Effector memory CD4-positive, alpha-beta T cell (primary cell): ENCODE measurements at regions not wholly inside any gene's neighbourhood (a gene's known extent, or its start where the extent isn't known, plus 50 kb on each side); places are given as distances from the start of the nearest gene placed in this dataset.

Experiments used
- DNase-seq, 3 donors: peaks; one replicate each; pipeline ENCODE4 v3.0.0-alpha.2; 2020
- H3K27ac ChIP-seq: 2 replicates; pipeline ENCODE4 v1.7.0; 2013; ENCODE audit warnings: mild to moderate bottlenecking, low read length, moderate library complexity; ENCODE audit not compliant: insufficient read depth, poor library complexity, severe bottlenecking
- H3K27me3 ChIP-seq: replicated peaks from 2 replicates; pipeline ENCODE4 v1.7.0; 2013; ENCODE audit warnings: mild to moderate bottlenecking, low read length; ENCODE audit not compliant: insufficient read depth, control insufficient read depth, poor library complexity, severe bottlenecking
- H3K36me3 ChIP-seq: 2 replicates; pipeline ENCODE4 v1.7.0; 2013; ENCODE audit warnings: mild to moderate bottlenecking, low read length, moderate library complexity; ENCODE audit not compliant: control insufficient read depth, insufficient read depth
- H3K4me1 ChIP-seq: 2 replicates; pipeline ENCODE4 v1.7.0; 2013; ENCODE audit warnings: low read length, mild to moderate bottlenecking; ENCODE audit not compliant: control insufficient read depth, insufficient read depth, poor library complexity, severe bottlenecking
- H3K4me3 ChIP-seq: 2 replicates; pipeline ENCODE4 v1.7.0; 2013; ENCODE audit warnings: low read length, low read depth, mild to moderate bottlenecking; ENCODE audit not compliant: insufficient read depth, poor library complexity, severe bottlenecking
- H3K9me3 ChIP-seq: 2 replicates; pipeline ENCODE4 v1.7.0; 2013; ENCODE audit warnings: mild to moderate bottlenecking, low read length, moderate library complexity; ENCODE audit not compliant: control insufficient read depth

DNA sequence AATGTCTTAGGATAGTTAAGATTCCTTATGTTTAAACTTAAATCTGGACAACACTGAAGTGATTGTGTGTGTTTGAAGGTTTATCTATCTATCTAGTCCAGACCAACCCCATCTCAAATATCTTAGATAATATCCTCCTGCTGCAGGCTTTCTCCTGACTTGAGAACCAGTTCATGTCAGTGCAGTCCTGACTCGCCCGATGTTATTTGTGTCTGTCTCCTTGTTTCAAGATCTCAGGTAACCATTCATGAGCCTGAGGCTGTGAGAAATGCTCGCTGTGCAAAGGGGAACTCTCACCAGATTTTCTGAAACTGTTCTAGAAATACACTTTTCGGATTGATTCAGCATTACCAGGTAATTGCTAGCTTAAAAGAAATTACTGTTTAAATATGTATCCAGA is 356.2 kb downstream of the SNAPC1 start:
- Histone ChIP-seq H3K4me3 (no peak overlapping the region), H3K9me3 (no peaks in the 10 kb centered on the region), H3K4me1 (peaks cover 9% of the 10 kb centered on the region), H3K27me3 (peaks cover 15% of the 10 kb centered on the region), H3K36me3 (no peaks in the 10 kb centered on the region), H3K27ac (no peak overlapping the region)
- no peak for DNase-seq

DNA sequence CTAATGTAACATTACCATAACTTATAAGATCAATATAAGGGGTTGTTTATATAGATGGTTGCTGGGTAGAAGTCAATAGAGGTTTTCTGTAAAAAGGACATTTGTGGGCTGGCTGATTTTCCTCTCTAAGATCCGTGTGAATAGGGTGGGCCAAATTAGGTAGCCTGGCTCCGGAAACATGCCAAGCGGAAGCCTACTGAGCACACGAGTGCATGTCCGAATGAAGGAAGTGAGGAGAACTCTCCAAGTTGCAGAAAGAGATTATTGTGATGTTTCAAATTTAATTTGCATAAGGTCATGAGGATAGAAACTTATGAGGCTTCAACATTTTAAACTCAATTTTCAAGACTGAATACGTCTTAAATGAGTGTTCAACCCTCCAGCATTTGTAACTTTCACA is 356.7 kb downstream of the SNAPC1 start:
- DNase-seq: no peak
- peaks cover 9% of the 10 kb centered on the region for H3K4me1 ChIP-seq
- H3K36me3 ChIP-seq: no peaks in the 10 kb centered on the region
- H3K27ac ChIP-seq: no peak overlapping the region
- peaks cover 15% of the 10 kb centered on the region for H3K27me3 ChIP-seq
- H3K4me3 ChIP-seq: no peak overlapping the region
- H3K9me3 ChIP-seq: no peaks in the 10 kb centered on the region

DNA sequence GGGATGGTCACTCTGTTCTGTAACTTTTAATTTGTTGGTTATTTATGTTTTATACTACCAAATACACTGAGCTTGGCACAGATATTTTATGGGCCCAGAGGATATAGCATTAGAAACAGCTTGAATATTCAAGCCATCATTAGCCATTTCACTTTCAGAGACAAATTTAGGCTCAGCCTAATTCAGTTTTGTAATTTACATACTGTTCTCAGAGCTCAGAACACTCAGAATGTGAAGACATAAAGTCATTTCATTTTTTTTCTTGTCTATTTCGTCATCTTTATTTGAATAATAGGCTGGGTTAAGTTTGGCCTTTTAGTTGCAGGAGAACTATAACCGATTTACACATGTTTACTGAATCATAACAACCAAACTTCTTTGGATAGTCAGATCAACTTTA is 361.7 kb downstream of the SNAPC1 start:
- DNase-seq: no peak
- no peaks in the 10 kb centered on the region for H3K36me3 ChIP-seq
- no peaks in the 10 kb centered on the region for H3K9me3 ChIP-seq
- H3K27ac ChIP-seq: no peak overlapping the region
- peaks cover 9% of the 10 kb centered on the region for H3K27me3 ChIP-seq
- no peaks in the 10 kb centered on the region for H3K4me1 ChIP-seq
- H3K4me3 ChIP-seq: no peak overlapping the region

DNA sequence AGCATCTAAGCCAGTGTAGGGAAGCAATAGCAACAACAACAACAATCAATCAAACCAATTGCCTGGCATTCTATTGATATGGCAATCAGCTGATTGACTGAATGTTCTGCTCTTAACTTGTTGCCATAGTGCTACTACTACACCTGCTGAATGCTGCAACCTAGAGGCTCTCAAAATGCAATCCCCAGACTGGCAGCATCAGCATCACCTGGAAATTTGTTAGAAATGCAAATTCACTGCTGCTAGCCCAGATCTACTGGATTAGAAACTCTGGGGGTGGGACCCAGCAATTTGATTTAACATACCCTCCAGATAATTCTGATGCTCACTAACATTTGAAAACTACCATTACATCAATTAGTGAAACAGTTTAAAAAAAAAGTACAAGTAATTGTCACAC is 363.6 kb downstream of the SNAPC1 start:
- Histone ChIP-seq H3K9me3 (no peaks in the 10 kb centered on the region), H3K4me1 (no peaks in the 10 kb centered on the region), H3K4me3 (no peak overlapping the region), H3K36me3 (no peaks in the 10 kb centered on the region), H3K27ac (no peak overlapping the region), H3K27me3 (no peaks in the 10 kb centered on the region)
- DNase-seq: no peak

DNA sequence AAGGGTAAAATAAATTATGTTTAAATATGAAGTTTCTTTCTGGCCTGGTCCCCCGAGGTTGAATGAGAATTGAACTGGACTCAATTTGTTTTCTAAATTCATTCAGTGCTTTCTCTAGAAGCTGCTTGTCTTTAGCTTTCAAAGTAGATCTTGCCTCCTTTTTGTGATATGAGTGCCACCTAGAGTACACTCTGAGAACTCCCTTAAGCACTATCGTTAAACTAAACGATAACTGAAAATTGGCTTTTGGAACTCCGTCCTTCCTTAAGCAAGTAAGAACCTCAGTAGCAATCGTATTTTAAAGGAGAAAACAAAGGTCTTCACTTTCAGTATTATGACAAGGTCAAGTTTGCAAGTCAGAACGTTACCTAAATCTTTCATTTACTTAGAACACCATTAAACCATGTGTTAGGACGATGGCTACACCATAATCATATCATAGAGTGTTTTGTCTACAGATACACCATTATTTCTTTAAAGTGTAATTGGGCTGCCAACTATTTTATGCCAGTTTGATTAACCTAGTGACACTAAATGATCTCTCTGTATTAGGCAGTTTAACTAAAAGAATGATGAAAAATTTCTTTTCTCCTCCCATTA is 364.8 kb downstream of the SNAPC1 start:
- H3K27me3 ChIP-seq: no peaks in the 10 kb centered on the region
- H3K27ac ChIP-seq: no peak overlapping the region
- DNase-seq: no peak

DNA sequence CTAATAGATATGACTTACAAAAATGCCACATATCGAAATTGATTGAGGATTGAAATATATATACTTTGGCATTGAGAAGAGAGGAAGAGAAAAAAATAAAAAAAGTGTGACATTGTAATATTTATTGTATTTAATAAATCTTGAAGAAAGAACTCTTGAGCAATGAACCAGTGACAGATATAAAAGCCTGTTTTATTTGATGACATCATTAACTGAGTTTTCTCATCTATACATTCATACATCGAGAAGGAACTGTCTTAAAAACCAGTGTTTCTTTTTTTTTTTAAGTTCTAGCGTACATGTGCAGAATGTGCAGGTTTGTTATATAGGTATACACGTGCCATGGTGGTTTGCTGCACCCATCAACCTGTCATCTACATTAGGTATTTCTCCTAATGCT is 368.2 kb downstream of the SNAPC1 start:
- no peaks in the 10 kb centered on the region for H3K9me3 ChIP-seq
- H3K4me3 ChIP-seq: no peak overlapping the region
- no peaks in the 10 kb centered on the region for H3K4me1 ChIP-seq
- H3K36me3 ChIP-seq: no peaks in the 10 kb centered on the region
- no peak for DNase-seq
- no peak overlapping the region for H3K27ac ChIP-seq
- no peaks in the 10 kb centered on the region for H3K27me3 ChIP-seq

More for the DNA sequence above, 364.8 kb downstream of the SNAPC1 start:
- Histone ChIP-seq H3K36me3 (no peaks in the 10 kb centered on the region), H3K9me3 (no peaks in the 10 kb centered on the region), H3K4me3 (no peak overlapping the region), H3K4me1 (no peaks in the 10 kb centered on the region)

DNA sequence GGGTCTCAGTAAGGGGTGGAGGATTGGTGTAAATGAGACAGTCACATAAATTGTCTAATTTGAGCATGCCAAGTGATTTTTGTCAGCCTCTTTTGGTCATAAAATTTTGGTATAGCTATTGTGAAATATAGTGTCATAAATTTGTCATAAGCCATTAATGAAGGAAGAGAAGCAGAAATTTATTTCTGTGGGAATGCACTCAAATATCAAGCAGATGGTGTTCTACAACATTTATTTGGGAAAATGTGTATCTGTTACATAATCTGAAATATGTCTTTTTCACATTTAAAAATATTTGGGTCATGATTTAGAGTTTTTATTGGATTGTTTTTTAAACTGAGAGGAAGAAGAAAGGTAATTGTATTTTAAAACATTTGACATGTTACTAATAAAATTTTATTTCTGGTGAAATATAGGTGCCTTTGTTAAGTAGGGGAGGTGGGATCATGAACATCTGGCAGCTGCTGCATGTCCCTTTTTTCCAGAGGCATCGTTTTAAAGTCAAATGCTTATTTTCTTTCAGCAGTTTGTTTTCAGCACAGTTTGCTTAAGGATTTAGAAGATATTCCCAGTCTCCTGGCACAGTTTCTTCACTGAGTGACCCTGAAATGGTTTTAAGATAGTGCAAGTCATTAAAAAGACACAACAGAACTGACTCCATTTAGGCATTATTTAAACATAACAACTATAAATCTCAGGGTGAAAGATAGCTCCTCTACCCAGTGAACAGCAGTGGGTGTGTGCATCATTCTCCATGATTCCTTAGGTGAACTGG is 371.7 kb downstream of the SNAPC1 start:
- DNase-seq: no peak
- Histone ChIP-seq H3K4me3 (no peak overlapping the region), H3K36me3 (no peaks in the 10 kb centered on the region), H3K4me1 (no peaks in the 10 kb centered on the region), H3K27ac (no peak overlapping the region), H3K27me3 (no peaks in the 10 kb centered on the region), H3K9me3 (no peaks in the 10 kb centered on the region)

DNA sequence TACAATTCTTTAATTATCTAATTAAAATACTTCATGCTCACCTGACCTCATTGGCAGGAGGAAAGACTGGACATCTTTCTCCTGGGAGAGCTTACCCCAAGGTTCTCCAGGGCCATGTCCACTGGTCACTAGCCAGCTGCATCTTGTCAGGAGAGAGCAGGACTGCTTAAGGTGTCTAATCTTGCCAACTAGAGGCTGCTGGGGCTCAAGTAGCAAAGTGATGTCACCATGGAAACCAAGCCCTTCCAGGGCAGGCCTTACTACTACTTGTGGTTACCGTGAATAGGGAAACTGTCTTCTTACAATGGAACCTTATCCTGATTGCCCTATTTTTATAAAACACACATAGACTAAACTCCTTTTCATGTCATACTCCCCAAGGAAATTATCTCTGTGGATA is 376.4 kb downstream of the SNAPC1 start:
- H3K27me3 ChIP-seq: no peaks in the 10 kb centered on the region
- no peaks in the 10 kb centered on the region for H3K4me1 ChIP-seq
- no peaks in the 10 kb centered on the region for H3K9me3 ChIP-seq
- H3K36me3 ChIP-seq: no peaks in the 10 kb centered on the region
- no peak overlapping the region for H3K4me3 ChIP-seq
- no peak for DNase-seq
- H3K27ac ChIP-seq: no peak overlapping the region

DNA sequence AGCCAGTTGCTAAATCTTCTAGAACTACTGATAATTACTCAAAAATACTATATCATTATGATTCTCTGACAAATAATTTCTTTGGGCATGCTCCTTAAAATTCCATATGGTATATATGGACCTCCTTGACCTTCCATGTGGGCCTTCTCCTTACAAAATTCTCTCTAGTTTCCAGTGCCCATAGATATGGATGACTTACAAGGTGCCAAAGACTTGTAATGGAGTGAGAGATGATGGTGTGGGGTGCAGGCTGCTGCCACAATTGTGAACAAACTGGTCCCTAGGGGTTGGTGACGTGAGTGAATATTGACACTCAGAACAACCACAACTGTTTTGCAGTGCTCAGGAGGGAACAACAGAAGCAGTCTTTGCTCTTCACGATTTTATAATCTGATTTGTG is 378.9 kb downstream of the SNAPC1 start:
- Histone ChIP-seq H3K4me3 (no peak overlapping the region), H3K4me1 (no peaks in the 10 kb centered on the region), H3K36me3 (no peaks in the 10 kb centered on the region), H3K9me3 (no peaks in the 10 kb centered on the region), H3K27ac (no peak overlapping the region), H3K27me3 (no peaks in the 10 kb centered on the region)
- no peak for DNase-seq

DNA sequence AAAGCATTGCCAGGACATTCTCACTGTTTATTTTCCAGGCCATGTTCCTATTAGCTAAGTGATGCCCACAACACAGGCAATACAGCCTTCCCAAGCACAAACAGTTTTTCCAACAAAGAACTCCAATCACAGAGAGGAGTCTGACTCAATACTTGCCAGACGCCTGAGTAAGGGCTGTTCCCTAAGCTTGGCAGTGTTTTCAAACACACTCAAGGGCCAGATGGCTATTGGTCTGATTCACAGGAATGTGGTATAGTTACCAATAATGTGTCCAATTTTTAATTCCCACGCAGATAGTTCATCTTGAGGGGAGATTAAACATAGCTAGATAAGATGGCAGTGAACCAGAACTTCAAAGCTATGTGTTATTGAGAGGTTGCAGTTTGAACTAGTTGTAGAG is 381.0 kb downstream of the SNAPC1 start:
- no peak for DNase-seq
- Histone ChIP-seq H3K27ac (no peak overlapping the region), H3K27me3 (no peaks in the 10 kb centered on the region), H3K4me3 (no peak overlapping the region), H3K4me1 (no peaks in the 10 kb centered on the region), H3K36me3 (no peaks in the 10 kb centered on the region), H3K9me3 (no peaks in the 10 kb centered on the region)
